HG03457 (cell line): ENCODE measurements at regions not wholly inside any gene's neighbourhood (a gene's known extent, or its start where the extent isn't known, plus 50 kb on each side); places are given as distances from the start of the nearest gene placed in this dataset.
"Not testable (repeated sequence)": the region's sequence is repeated elsewhere in the genome, so short reads cannot be mapped to it uniquely, and the experiment has no call there.

Experiments used
- ATAC-seq: cut with Tn5 transposase; IDR thresholded peaks from one replicate; pipeline ENCODE4 v1.9.1; 2021; ENCODE audit warnings: moderate number of reproducible peaks; ENCODE audit not compliant: unreplicated experiment

- ATAC-seq: no peak
Measured at GRCh38 chr11:119586181-119586580, 142.8 kb downstream of the NECTIN1 start.

GRCh38 chr11:119585043-119585781 is 143.8 kb downstream of the NECTIN1 start:
- ATAC-seq: no peak

- no peak for ATAC-seq
Measured at GRCh38 chr11:119584193-119585042, 144.6 kb downstream of the NECTIN1 start.

GRCh38 chr11:119583585-119583984 is 145.4 kb downstream of the NECTIN1 start:
- ATAC-seq: no peak

- not testable (repeated sequence) for ATAC-seq
Measured at GRCh38 chr11:119581396-119581795, 147.6 kb downstream of the NECTIN1 start.

GRCh38 chr11:119580751-119581150 is 148.2 kb downstream of the NECTIN1 start:
- ATAC-seq: no peak

GRCh38 chr11:119580081-119580480 is 148.9 kb downstream of the NECTIN1 start:
- ATAC-seq: no peak

- ATAC-seq: no peak
Measured at GRCh38 chr11:119578521-119579191, 150.3 kb downstream of the NECTIN1 start.

GRCh38 chr11:119573858-119574257 is 150.9 kb upstream of the THY1 start:
- ATAC-seq: no peak

GRCh38 chr11:119572481-119573424 is 149.8 kb upstream of the THY1 start:
- ATAC-seq: no peak

GRCh38 chr11:119571311-119571710 is 148.3 kb upstream of the THY1 start:
- no peak for ATAC-seq

GRCh38 chr11:119567688-119568582 is 145.0 kb upstream of the THY1 start:
- no peak for ATAC-seq

- no peak for ATAC-seq
Measured at GRCh38 chr11:119566319-119566718, 143.3 kb upstream of the THY1 start.

- ATAC-seq: not testable (repeated sequence)
Measured at GRCh38 chr11:119565693-119566092, 142.7 kb upstream of the THY1 start.

GRCh38 chr11:119560961-119561360 is 138.0 kb upstream of the THY1 start:
- no peak for ATAC-seq

- ATAC-seq: no peak
Measured at GRCh38 chr11:119560291-119560690, 137.3 kb upstream of the THY1 start.

- ATAC-seq: no peak
Measured at GRCh38 chr11:119552106-119552485, 129.1 kb upstream of the THY1 start.

- ATAC-seq: no peak
Measured at GRCh38 chr11:119551420-119552105, 128.6 kb upstream of the THY1 start.
